Heart left ventricle (tissue), 13 donors: ENCODE measurements at regions not wholly inside any gene's neighbourhood (a gene's known extent, or its start where the extent isn't known, plus 50 kb on each side); places are given as distances from the start of the nearest gene placed in this dataset.

Source experiments
- POLR2A ChIP-seq, 2 donors: fragments of 450-650 bp; IDR thresholded peaks; one replicate each; pipeline ENCODE4 v1.6.1; 2017; ENCODE audit warnings: antibody characterized with exemption in 2 of 2, mild to moderate bottlenecking in 2 of 2, moderate library complexity in 2 of 2
- TF ChIP-seq, protein P1 (sequence below), 12 donors: fragments of 200-600 bp; sonication (generic) in 4 of 12; IDR thresholded peaks; one replicate each; pipeline versions ENCODE4 v1.5.0 to v1.8.0; 2018 to 2022; ENCODE audit warnings: antibody characterized with exemption in 12 of 12, mild to moderate bottlenecking in 5 of 12
- donor health status: ischemic (EF 13 %, LVEDD 7.1; RV severe dilation, severe dysfunction).
- donor health status: DM: no; HTN: yes; CAD: no.
- donor health status: DM: no; HTN: no; CAD: no.
- donor health status: ischemic (EF 25% LVEDD 6.9; RV normal size, moderate dysfunction).
- donor health status: ischemic (EF 25% LVEDD 5.7; RV mildly dilated, moderate dysfunction).
- donor health status: ischemic (EF 35%, LVEDD 5.7; RV mildly dilated, moderate dysfunction).
- donor health status: nonischemic (EF 11% LVEDD 7.7; RV severe dilation, severe dysfunction).
- donor health status: DM: yes; HTN: yes; CAD: no.
- donor health status: PGD.
- donor health status: ischemic (EF 29% LVEDD 5.4; RV normal size, mild dysfunction).
- donor health status: nonischemic (EF 23%, LVEDD 6.1; RV moderate dilation, normal function).

- TF ChIP-seq POLR2A (IDR thresholded peaks at IDR 0.05): no peak
- TF ChIP-seq, protein P1, sequence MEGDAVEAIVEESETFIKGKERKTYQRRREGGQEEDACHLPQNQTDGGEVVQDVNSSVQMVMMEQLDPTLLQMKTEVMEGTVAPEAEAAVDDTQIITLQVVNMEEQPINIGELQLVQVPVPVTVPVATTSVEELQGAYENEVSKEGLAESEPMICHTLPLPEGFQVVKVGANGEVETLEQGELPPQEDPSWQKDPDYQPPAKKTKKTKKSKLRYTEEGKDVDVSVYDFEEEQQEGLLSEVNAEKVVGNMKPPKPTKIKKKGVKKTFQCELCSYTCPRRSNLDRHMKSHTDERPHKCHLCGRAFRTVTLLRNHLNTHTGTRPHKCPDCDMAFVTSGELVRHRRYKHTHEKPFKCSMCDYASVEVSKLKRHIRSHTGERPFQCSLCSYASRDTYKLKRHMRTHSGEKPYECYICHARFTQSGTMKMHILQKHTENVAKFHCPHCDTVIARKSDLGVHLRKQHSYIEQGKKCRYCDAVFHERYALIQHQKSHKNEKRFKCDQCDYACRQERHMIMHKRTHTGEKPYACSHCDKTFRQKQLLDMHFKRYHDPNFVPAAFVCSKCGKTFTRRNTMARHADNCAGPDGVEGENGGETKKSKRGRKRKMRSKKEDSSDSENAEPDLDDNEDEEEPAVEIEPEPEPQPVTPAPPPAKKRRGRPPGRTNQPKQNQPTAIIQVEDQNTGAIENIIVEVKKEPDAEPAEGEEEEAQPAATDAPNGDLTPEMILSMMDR (IDR thresholded peaks at IDR 0.05): no peak
Measured at GRCh38 chr12:115417610-115418009, 733.6 kb upstream of the TBX3 start.
